Activated CD8-positive, alpha-beta T cell treated with anti-CD3 and anti-CD28 coated beads for 36 hours (primary cell): ENCODE measurements at regions not wholly inside any gene's neighbourhood (a gene's known extent, or its start where the extent isn't known, plus 50 kb on each side); places are given as distances from the start of the nearest gene placed in this dataset.

ENCODE experiments used
- ATAC-seq: fragments of 200-7000 bp; cut with Tn5 transposase; one replicate; pipeline ENCODE4 v1.10.0; 2021; ENCODE audit warnings: mild to moderate bottlenecking, moderate library complexity
- CTCF ChIA-PET: fragments of 350-600 bp; sonication (Branson Sonifier 250); formaldehyde crosslinking; loops from one replicate; lab custom pipeline; 2021; ENCODE audit warnings: antibody characterized with exemption; lab: Charles Lee
- POLR2A ChIA-PET: fragments of 350-600 bp; sonication (Branson Sonifier 250); formaldehyde crosslinking; loops from one replicate; lab custom pipeline; 2021; ENCODE audit warnings: antibody characterized with exemption; lab: Charles Lee
- DNase-seq: peaks from one replicate; pipeline ENCODE4 v3.0.0-alpha.2; 2020
- H3K27ac Mint-ChIP-seq: one replicate; pipeline ENCODE4 v1.8.0; 2021; ENCODE audit warnings: mild to moderate bottlenecking, mixed read lengths
- H3K27me3 Mint-ChIP-seq: one replicate; pipeline ENCODE4 v1.8.0; 2021; ENCODE audit warnings: mixed read lengths
- H3K36me3 Mint-ChIP-seq: one replicate; pipeline ENCODE4 v1.8.0; 2021; ENCODE audit warnings: low read depth, mixed read lengths
- H3K4me1 Mint-ChIP-seq: one replicate; pipeline ENCODE4 v1.8.0; 2021; ENCODE audit warnings: low read depth, mixed read lengths
- H3K4me3 Mint-ChIP-seq: one replicate; pipeline ENCODE4 v1.8.0; 2021; ENCODE audit warnings: mild to moderate bottlenecking, moderate library complexity, mixed read lengths
- H3K9me3 Mint-ChIP-seq: one replicate; pipeline ENCODE4 v1.8.0; 2021; ENCODE audit warnings: mixed read lengths
- intact Hi-C: fragments of 100-400 bp; cut with micrococcal nuclease; formaldehyde crosslinking; loops from one replicate; pipeline ENCODE4 v1.10.0; 2022
- TF ChIP-seq, protein P1 (sequence below): fragments of 200-600 bp; IDR thresholded peaks from one replicate; pipeline ENCODE4 v1.8.0; 2022; ENCODE audit warnings: antibody characterized with exemption, mild to moderate bottlenecking

DNA sequence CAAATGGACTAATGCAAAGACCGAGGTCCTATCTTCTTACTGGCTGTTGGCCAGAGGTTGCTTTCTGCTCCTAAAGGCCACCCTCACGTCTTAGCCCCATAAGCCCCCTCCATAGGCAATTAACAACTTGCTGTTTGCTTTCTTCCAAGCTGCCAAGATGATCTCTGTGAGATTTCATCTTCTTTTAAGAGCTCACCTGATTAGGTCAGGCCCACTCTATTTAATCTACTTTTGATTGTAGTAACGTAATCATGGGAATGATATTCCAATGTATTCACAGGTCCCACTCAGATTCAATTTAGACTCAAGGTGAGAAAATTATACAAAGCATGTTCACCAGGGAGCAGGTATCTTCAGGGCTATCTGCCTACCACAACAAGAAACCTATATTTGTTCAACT is 84.4 kb upstream of the RAD23B start:
- CTCF ChIA-PET: no interaction called here
- Mint-ChIP-seq H3K4me3 (no peak overlapping the region), H3K36me3 (no peaks in the 10 kb centered on the region), H3K27me3 (peaks cover 4% of the 10 kb centered on the region), H3K4me1 (no peaks in the 10 kb centered on the region), H3K27ac (no peak overlapping the region), H3K9me3 (peaks cover 2% of the 10 kb centered on the region)
- ATAC-seq: no peak
- TF ChIP-seq, protein P1, sequence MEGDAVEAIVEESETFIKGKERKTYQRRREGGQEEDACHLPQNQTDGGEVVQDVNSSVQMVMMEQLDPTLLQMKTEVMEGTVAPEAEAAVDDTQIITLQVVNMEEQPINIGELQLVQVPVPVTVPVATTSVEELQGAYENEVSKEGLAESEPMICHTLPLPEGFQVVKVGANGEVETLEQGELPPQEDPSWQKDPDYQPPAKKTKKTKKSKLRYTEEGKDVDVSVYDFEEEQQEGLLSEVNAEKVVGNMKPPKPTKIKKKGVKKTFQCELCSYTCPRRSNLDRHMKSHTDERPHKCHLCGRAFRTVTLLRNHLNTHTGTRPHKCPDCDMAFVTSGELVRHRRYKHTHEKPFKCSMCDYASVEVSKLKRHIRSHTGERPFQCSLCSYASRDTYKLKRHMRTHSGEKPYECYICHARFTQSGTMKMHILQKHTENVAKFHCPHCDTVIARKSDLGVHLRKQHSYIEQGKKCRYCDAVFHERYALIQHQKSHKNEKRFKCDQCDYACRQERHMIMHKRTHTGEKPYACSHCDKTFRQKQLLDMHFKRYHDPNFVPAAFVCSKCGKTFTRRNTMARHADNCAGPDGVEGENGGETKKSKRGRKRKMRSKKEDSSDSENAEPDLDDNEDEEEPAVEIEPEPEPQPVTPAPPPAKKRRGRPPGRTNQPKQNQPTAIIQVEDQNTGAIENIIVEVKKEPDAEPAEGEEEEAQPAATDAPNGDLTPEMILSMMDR: no peak
- intact Hi-C loops: no loop called here
- no peak for DNase-seq
- POLR2A ChIA-PET: no interaction called here

DNA sequence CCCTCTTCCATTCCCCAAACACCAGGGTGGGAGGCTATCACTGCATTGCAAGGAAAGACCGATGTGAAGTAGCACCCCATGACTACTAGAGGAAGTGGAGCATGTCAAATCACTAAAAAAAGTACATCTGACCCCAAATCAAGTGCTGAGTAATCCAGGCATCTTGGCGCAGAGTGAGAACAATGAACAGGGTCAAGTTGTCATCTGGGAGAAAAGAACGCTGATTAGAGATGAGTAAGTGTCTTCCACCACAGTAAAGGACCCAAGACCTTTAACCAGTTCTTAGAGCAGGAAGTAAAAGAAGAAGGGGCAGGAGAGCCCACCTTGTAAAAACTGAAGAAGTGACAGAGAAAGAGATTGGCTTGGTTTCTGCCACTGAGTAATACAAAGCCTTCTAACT is 75.0 kb upstream of the RAD23B start:
- no peak overlapping the region for H3K4me3 Mint-ChIP-seq
- H3K36me3 Mint-ChIP-seq: no peaks in the 10 kb centered on the region
- DNase-seq (no peak), ATAC-seq (peak; percentile 49)
- no peak overlapping the region for H3K27ac Mint-ChIP-seq
- intact Hi-C loops: no loop called here
- ChIA-PET CTCF (no interaction called here), POLR2A (interaction anchor here (1.1 kb wide), 1 partner anchor 15 kb away, joined by 3 read pairs; no protein-coding TSS in a partner anchor)
- peaks cover 4% of the 10 kb centered on the region for H3K4me1 Mint-ChIP-seq
- H3K9me3 Mint-ChIP-seq: no peaks in the 10 kb centered on the region
- TF ChIP-seq, protein P1: no peak
- H3K27me3 Mint-ChIP-seq: peaks cover 8% of the 10 kb centered on the region

- H3K27ac Mint-ChIP-seq: no peak overlapping the region
These were observed 72.3 kb upstream of the RAD23B start for GRCh38 chr9:107210775-107211174.

DNA sequence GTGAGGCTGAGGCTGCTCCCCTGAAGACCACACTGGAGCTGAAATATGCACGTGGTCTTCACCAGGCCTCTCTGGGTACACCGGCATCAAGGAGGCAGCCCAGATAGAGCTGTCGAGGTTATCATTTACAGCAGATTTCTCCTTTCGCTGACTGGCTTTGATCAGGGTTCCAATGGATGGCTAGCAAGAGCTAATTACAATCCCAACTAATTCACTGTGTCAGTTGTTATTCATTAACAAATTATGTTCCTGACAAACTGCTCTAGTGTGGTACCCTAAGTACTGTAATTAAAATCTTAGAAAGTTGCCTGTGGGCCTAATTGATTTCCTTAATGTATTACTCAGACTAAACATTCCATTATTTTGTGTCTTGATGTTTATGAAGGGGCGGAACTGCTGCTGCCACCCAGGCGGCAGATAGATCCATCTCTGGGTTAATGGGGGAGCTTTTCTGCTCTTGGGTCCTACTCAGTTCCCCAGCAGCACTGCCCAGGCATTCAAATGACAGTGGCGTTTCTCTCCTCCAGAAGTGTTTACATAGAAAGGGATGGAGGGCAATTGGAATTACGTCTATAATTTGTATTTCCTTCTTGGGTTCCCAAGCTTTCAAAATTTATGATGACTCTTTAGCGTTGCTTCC is 71.7 kb upstream of the RAD23B start:
- ATAC-seq (no peak), DNase-seq (no peak)
- TF ChIP-seq, protein P1: no peak
- Mint-ChIP-seq H3K27ac (no peak overlapping the region), H3K27me3 (peaks cover 10% of the 10 kb centered on the region), H3K36me3 (no peaks in the 10 kb centered on the region), H3K4me1 (peaks cover 15% of the 10 kb centered on the region), H3K4me3 (no peak overlapping the region), H3K9me3 (no peaks in the 10 kb centered on the region)
- CTCF ChIA-PET: no interaction called here
- intact Hi-C loops: no loop called here
- POLR2A ChIA-PET: no interaction called here

More at GRCh38 chr9:107210775-107211174, 72.3 kb upstream of the RAD23B start:
- no peak overlapping the region for H3K4me3 Mint-ChIP-seq
- POLR2A ChIA-PET: no interaction called here
- CTCF ChIA-PET: no interaction called here
- H3K9me3 Mint-ChIP-seq: no peaks in the 10 kb centered on the region
- peaks cover 15% of the 10 kb centered on the region for H3K4me1 Mint-ChIP-seq
- TF ChIP-seq, protein P1: no peak
- intact Hi-C loops: no loop called here
- ATAC-seq (no peak), DNase-seq (no peak)
- no peaks in the 10 kb centered on the region for H3K36me3 Mint-ChIP-seq
- H3K27me3 Mint-ChIP-seq: peaks cover 10% of the 10 kb centered on the region

DNA sequence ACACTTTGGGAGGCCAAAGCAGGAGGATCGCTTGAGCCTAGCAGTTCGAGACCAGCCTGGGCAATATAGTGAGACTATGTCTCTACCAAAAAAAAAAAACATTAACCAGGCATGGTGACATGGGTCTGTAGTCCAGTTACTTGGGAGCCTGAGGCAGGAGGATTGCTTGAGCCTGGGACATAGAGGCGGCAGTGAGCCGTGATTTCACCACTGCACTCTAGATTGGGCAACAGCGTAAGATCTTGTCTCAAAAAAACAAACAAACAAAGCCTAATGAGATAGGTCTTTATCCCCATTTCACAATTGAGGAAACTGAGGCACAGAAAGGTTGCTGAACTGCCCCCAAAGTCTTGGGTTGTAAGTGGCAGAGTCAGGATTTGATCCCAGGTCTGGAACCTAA is 70.5 kb upstream of the RAD23B start:
- DNase-seq (no peak), ATAC-seq (no peak)
- intact Hi-C loops: no loop called here
- Mint-ChIP-seq H3K27me3 (peaks cover 10% of the 10 kb centered on the region), H3K36me3 (no peaks in the 10 kb centered on the region), H3K4me1 (peaks cover 15% of the 10 kb centered on the region), H3K9me3 (no peaks in the 10 kb centered on the region), H3K4me3 (no peak overlapping the region), H3K27ac (no peak overlapping the region)
- TF ChIP-seq, protein P1: no peak
- ChIA-PET CTCF (no interaction called here), POLR2A (no interaction called here)
